Medulla oblongata (tissue), 1 donor: ENCODE measurements at regions not wholly inside any gene's neighbourhood (a gene's known extent, or its start where the extent isn't known, plus 50 kb on each side); places are given as distances from the start of the nearest gene placed in this dataset.

Experiments used
- DNase-seq: peaks from one replicate; pipeline ENCODE4 v3.0.0-alpha.2; 2015; ENCODE audit errors: extremely low spot score

- DNase-seq = no peak
These were observed 50.4 kb downstream of the RTL9 start for GRCh38 chrX:110408949-110409588.

DNA sequence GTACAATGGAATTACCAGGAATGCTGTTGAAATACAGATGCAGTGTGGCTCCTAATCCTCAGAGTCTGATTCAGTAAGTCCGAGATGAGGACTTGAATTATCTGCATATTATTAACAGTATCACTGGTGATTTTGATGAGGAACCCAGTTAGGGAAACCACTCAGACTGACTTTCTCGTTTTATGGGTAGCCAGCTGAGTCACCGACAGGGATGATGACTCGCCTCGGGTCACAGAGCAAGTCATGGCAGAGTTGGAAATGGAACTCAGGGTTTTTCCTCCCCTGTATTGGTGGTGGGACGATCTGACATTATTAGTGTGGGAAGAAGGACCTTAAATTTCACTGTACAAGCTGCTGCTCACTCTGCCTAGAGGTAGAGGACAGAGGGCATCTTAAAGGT is 51.3 kb downstream of the RTL9 start:
- DNase-seq = no peak

GRCh38 chrX:110410603-110411002 is 52.0 kb downstream of the RTL9 start:
- DNase-seq = no peak

- peak; percentile 66 for DNase-seq
These were observed 54.5 kb downstream of the RTL9 start for GRCh38 chrX:110412971-110413726.

DNA sequence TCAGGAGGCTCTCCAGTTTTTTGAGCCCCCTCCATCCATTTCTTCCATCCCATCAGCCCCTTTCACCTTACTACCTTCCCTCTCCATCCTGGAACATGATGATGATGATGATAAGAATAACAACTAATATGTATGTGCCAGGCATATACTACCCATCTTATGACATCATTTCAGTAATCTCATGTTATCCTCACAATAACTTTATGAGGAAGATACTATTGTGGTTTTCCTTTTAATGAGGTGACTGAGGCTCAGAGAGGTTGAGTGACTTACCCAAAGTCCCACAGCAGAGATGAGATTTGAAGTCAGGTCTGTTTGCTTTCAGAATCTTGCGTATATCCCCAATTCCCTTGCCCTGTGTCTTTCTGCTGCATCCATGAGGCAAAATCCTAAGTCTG is 55.1 kb downstream of the RTL9 start:
- no peak for DNase-seq

DNA sequence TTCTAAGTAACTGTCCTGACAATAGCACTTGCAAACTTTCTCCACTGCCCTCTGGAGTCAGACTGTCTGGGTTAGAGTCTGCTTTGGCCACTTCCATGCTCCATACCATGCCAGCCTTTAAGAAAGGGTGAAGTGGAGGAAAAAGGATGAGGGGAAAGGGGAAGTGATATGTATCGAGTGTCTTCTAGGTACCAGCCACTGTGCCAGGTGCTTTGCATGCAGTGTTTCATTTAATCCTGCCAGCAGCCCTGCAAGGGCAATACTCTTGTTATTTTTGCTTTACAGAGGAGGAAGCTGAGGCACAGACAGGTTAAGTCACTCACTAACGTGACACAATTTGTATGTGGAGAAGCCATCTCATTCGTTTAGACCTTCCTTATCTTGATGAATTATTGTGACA is 55.6 kb downstream of the RTL9 start:
- DNase-seq = no peak

DNA sequence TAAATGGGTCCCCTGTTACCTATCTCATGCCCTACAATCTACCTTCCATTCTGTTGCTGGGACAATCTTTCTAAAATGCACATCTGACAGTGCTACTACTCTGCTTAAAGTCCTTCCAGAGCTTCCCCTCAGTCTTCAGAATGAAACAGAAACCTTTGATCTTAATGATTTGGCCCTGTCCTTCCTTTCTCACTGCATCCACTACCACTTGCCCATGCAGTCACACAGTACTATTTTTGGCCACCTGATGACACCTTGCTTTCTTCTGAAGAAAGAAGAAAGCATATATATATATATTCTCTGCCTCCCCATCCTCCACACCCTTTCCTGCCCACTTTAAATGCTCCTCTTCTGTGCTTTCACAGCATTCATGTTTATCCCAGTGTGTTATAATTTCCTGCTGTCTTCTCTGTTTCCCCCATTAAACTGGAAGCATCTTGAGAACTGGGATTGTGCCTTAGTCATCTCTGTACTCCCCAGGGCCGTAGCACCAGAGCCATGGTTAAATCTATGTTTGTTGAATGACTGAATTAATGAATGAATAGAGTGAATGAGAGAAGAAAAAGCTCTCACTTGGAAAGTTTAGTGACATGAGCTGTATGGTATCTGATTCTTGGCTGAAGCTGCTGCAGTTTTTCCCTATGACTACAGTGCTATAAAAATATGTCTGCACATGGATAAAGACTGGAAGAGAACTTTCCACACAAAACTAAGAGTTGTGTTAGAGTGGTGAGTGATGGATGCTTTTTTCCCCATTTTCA is 56.2 kb downstream of the RTL9 start:
- DNase-seq = no peak

DNA sequence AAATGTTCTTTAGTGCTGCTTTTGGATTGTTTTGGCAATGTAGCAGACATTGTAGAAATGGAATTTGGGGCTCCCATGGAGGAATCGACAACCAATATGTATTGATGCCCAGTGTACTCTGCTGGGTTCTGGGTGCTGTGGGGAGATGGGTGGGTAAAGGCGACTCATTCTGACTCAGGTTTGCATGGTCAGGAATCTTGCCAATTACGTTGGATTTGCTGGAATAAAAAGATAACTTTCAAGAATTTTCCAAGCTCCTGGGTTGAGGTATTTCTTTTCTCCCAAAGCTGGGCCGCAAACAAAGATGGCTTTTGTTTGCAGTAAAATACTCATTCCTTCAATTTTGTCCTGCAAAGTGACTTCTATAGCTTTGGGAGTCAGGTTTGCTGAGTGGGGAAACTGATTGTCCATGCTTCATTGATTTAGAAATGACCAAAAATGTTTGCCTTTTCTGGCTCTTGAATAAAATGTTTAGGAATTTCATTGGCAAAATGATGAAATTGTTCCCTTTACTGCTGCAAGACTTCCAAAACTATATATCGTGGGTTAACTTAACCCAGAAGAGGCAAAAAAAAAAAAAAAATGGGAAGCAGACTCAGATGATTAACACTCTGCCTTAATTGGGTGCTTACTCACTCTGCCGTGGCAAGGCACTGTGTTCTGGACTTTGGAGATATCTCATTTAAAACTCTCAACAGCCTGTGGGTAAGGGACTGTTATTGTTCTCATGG is 57.0 kb downstream of the RTL9 start:
- no peak for DNase-seq

DNA sequence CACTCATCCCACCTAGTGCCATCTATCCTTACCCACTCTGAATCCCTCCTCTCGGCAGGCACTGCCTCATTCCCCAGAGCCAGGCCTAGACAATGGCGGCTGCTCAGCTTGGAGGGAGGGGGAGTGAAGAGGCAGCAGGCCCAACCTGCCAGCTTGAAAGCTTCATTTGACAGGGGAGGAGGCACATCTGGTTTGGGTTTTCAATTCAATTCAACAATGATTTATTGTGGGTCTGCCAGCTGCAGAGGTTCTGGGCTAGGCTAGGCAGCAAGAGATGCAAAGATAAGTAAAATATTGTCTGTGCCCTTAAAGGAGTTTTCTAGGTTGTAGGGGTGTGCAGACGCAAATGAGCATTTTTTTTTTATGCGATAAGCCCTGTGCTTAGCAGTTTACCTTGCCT is 58.5 kb downstream of the RTL9 start:
- DNase-seq = no peak

GRCh38 chrX:110418316-110419235 is 59.9 kb downstream of the RTL9 start:
- peak; percentile 46 for DNase-seq

DNA sequence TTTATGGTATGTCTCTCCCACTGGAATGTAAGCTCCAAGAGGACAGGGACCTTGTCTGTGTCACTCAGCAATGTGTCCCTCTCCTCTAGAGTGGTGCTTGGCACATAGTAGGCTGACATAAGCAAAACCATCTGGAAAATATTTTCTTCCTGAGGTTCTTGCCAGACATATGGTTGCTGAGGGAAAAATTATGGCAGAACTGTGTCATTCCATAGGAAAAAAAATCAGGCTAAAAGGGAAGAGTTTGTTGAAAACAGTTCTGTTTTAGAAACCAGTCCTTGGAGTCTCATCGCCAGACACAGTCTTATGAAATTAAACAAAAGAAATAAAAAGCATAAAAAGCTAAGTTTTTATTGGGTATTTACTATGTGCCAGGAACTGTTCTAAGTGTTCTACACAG is 60.9 kb downstream of the RTL9 start:
- DNase-seq = no peak

DNA sequence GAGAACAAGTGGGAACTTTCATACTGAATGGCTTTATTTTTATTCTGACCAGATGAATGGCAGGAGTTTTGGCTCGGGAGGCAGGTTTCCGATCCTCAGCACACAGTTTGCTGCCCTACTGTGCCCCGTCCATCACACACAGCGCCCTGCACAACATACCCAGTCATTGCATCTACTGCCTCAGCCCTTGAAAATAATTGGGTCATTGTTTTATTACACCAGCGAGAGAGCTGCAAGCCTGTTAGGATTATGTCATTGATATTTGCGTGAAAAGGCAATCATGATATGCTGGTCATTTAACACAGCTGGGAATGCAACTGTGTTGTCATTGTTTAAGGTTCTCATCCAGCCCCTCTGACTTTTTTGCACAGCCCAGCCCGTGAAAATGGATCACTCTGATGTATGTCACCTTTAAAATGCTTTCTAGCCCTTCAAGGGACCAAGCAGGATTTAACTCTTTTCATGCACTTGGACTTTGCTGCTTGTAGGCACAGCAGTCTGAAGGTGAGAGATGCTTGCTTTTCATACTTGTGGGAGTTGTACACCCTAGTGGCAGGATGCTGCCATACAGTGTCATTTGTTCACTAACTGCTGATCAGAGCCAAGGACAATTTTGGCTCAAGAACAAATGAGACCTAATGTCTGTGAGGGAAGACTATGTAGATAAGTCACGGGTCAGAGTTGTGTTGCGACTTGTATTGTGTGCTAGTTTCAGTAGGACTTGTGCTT is 62.3 kb downstream of the RTL9 start:
- peak; percentile 58 for DNase-seq

DNA sequence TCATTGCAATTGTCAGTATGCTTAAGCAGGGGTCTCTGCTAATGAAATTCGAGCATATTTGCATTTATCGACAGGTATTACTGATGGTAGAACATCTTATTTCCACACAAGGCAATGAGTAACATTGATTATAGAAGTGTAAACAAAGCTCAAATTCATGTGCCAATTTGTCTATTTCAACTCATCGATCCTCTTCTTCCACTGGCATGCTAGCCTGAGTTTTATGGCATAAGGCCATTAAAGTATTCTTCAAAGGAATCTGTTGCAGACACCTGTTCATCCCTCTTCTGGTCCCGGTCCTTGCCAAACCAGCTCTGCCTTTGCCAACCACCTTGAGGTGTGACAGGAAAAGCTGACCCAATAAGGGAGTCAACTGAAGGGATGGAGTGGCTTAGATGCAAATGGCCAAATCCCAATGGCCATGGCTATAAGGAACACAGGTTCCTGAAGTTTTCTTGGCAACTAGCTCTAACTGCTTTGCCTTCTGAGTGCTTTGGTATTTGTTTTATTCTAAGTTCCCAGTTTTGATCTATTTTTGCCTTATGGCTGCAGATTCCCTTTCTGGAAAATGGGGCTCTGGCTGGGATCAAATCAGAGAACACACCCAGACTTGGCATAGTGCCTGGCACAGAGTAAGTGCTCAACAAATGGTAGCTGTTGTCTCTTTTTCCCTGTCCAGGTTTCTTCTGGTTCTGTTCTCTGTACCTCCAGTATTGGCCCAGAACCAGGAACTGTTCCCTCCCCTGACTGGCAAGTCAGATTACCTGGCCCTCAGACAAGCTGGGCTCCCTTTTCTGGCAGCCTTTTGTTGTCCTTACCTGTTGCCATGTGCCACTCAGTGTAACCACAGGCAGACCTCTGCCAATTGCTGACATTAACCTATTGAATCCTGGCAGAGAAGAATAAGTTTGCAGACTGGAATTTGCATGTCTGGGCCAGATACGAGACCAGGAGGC is 63.1 kb downstream of the RTL9 start:
- no peak for DNase-seq

GRCh38 chrX:110425222-110426154 is 66.8 kb downstream of the RTL9 start:
- no peak for DNase-seq

DNA sequence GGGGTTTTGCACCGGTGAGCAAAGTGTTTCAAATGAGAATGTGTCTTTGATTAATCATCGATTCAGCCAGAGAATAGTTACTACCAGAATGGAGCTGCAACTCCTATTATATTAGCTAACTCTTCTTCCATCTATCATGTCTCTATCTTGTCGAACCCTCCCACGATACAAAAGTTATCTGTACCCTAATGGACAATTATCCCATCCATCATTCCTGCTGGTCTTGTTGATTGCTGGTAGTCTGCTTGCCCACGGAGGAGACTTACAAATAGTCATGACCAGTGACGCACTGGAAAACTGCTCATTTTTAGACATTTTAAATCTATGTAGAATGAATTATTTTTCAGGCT is 67.5 kb downstream of the RTL9 start:
- no peak for DNase-seq

DNA sequence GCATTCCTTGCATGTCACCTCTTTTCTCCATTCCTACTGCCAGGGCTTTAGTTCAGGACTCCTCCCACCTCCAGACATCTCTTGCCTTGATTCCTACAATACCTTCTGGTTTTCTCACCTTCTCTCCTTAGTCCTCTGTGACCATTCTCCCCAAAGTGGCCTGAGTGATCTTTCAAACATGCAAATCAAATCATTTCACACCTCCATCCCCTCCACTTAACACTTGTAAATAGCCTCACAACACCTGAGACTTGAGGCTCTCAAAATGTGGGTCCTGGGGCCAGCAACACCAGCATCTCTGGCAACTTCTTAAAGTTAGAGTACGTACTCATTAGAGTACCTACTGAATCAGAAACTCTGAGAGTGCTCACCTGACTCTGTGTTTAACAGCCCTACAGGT is 68.4 kb downstream of the RTL9 start:
- no peak for DNase-seq

DNA sequence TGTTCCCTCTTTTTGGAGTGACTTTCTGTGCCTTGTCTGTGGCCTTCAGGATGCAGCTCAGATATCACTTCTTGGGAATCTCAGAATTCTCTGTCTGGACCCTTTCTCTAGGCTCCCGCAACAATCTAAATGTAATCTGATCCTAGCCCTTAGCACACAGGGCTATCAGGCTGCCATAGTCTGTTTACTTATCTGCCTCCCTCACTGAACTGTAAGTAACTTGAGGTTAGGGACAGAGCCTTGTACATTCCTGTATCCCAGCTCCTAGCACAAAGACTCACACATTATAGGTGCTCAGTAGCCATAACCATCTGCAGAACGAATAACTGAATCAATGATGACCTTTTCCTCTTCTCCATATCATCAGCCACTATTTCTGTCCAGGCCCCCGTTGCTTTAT is 69.5 kb downstream of the RTL9 start:
- no peak for DNase-seq
